Islet precursor cell (in vitro differentiated cells): ENCODE measurements at regions not wholly inside any gene's neighbourhood (a gene's known extent, or its start where the extent isn't known, plus 50 kb on each side); places are given as distances from the start of the nearest gene placed in this dataset.
A peak's percentile ranks its signal among the peaks of the same experiment; 100 is the strongest.
"Not testable (repeated sequence)": the region's sequence is repeated elsewhere in the genome, so short reads cannot be mapped to it uniquely, and the experiment has no call there.

Experiments
- DNase-seq: peaks from one replicate; pipeline ENCODE4 v3.0.0-alpha.2; 2018

DNA sequence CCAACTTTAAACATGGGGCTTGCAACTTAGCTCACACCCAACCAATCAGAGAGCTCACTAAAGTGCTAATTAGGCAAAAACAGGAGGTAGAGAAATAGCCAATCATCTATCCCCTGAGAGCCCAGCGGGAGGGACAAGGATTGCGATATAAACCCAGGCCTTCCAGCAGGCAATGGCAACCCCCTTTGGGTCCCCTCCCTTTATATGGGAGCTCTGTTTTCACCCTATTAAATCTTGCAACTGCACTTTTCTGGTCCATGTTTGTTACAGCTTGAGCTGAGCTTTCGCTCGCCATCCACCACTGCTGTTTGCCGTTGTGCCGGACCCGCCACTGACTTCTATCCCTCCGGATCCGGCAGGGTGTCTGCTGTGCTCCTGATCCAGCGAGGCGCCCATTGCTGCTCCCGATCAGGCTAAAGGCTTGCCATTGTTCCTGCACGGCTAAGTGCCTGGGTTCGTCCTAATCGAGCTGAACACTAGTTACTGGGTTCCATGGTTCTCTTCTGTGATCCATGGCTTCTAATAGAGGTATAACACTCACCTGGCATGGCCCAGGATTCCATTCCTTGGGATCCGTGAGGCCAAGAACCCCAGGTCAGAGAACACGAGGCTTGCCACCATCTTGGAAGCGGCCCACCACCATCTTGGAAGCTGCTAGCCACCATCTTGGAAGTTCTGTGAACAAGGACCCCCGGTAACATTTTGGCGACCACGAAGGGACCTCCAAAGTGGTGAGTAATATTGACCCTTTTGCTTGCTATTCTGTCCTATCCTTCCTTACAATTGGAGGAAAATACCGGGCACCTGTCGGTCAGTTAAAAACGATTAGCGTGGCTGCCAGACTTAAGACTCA lies 161.3 kb upstream of the GCFC2 start:
- DNase-seq = not testable (repeated sequence)

GRCh38 chr2:75870651-75871137 lies 160.0 kb upstream of the GCFC2 start:
- no peak for DNase-seq

DNA sequence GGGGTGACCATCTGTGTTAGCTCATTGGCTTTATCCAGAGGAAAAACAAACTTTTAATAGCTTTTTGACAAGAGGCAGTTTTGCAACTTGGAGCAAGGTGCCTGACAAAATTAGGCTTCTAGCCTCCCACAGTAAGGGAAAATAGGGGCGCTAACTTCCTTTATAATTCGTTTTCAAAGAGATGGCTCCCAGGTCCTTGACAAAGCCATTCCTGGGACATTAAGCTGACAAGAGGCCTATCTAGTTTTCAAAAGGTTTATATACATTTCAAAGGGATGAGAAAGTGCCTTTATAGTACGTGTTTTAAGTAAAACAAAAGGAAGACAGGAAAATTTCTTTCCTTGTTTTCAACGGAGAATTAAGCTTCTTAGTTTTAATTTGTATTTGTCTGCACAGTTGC lies 159.4 kb upstream of the GCFC2 start:
- no peak for DNase-seq

GRCh38 chr2:75865702-75866101 lies 155.0 kb upstream of the GCFC2 start:
- no peak for DNase-seq

DNA sequence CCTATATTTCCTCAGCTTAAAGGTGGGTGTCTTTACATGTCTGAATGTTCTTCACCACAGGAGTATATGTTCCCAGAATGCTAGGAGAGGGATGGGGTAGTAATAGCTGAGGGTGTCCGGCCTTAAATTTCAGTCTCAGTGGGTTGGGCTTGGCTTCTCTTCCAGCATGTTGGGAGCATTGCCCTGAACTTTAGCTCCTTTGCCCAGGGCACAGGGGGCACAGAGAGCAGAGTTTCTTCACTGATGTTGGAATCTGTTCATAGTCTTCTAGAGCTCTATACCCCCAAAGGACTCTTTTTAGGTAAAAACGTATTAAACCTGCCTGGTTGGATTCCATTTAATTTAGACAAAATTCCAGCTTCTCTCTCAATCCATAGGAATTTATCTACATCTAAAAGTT lies 154.4 kb upstream of the GCFC2 start:
- no peak for DNase-seq

DNA sequence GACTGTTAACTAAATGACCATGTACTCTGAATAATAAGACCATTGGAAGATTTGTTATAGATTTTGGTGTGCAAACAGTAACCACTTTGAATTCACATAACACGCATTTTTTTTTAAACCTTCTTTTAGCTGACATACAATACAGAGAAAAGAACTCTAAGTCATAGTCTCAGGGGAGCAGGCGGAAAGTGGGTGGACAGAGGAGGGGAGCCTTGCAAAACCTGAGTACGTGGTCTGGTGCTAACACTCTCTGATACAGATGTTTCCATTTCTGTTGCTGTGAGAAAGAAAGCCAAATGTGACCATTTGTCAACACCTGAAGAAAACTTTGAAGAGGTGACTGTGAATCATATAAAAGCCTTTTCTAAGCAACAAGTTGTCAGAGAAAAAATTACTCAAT lies 151.8 kb upstream of the GCFC2 start:
- DNase-seq = no peak

GRCh38 chr2:75853436-75853835 lies 142.7 kb upstream of the GCFC2 start:
- DNase-seq = no peak

GRCh38 chr2:75852639-75853038 lies 141.9 kb upstream of the GCFC2 start:
- no peak for DNase-seq

GRCh38 chr2:75846683-75847190 lies 136.0 kb upstream of the GCFC2 start:
- DNase-seq = no peak

- no peak for DNase-seq
Observed at GRCh38 chr2:75844651-75845050, 133.9 kb upstream of the GCFC2 start.

DNA sequence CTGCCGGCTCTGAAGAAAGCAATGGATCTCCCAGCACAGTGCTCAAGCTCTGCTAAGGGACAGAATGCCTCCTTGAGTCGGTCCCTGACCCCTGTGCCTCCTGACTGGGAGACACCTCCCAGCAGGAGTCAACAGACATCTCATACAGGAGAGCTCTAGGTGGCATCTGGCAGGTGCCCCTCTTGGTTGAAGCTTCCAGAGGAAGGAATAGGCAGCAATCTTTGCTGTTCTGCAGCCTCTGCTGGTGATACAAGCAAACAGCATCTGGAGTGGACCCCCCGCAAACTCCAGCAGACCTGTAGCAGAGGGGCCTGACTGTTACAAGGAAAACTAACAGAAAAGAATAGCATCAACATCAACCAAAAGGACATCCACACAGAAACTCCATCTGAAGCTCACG lies 123.9 kb upstream of the GCFC2 start:
- DNase-seq = not testable (repeated sequence)

- peak; percentile 61 for DNase-seq
Observed at GRCh38 chr2:75833386-75833785, 122.7 kb upstream of the GCFC2 start.

DNA sequence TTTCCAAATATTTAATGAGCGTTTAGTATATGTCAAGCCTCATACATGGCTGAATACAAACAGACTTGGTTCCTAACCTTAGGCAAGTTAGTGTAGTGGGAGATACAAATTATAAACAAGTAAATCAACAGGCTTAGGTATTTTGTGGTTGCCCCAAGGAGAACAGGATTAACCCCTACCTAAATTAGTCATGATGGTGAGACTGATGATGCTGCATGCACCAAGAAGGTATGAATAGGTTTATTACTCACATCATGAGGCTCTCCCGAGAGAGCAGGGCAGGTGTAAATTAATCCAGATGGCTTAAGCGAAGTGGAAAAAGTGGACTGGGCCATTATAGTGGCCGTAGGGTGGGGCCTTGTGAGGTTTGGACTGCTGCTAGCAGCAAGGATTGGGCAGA lies 118.1 kb upstream of the GCFC2 start:
- DNase-seq = no peak

DNA sequence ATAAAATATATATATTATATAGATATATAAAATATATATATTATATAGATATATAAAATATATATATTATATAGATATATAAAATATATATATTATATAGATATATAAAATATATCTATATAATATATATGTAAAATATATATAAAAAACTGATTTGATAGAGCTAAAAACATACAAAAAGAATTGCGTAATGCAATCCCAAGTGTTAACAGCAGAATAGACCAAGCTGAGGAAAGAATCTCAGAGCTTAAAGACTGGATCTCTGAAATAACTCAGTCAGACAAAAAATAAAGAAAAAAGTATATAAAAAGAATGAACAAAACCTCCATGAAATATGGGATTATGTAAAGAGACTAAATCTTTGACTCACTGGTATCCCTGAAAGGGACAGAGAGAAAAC lies 112.8 kb upstream of the GCFC2 start:
- DNase-seq = not testable (repeated sequence)

DNA sequence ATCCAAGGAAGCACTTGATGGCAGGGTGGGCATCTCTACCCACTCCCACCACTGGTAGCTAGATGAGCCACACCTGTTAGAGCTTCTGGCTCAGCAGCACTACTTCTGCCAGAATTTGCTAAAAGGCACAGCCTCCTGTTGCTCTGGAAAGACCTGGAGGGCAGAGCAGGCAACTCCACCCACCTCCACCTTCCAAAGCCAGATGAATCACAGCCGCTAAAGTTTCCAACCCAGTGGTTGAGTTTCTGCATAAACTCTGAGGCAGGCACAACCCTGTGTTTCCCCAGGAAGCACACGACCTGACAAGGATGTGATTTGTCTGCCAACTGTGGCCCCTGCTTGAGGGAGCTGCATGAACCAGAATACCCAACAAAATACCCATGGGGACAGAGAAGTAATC lies 111.6 kb upstream of the GCFC2 start:
- no peak for DNase-seq

DNA sequence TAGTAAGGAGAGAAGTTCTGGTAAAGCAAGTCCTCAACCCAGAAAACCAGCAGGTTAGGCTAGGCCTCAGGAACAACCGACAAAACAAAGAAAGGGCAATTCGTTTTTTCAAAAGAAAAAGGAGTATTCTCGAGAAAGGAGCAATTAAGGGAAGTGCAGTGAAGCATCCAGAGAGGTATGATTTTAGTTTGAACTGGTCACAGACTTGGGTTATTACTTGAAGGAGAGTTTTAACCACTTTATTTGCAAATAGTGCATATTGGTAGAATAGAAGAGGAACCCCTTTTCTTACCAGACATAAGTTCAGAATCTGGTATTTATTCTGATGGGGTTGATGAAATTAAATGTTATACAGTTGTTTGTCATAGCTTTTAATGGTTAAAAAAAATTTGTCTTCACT lies 110.0 kb upstream of the GCFC2 start:
- no peak for DNase-seq

GRCh38 chr2:75810611-75811330 lies 100.1 kb upstream of the GCFC2 start:
- no peak for DNase-seq

- no peak for DNase-seq
Observed at GRCh38 chr2:75808793-75809535, 98.2 kb upstream of the GCFC2 start.

DNA sequence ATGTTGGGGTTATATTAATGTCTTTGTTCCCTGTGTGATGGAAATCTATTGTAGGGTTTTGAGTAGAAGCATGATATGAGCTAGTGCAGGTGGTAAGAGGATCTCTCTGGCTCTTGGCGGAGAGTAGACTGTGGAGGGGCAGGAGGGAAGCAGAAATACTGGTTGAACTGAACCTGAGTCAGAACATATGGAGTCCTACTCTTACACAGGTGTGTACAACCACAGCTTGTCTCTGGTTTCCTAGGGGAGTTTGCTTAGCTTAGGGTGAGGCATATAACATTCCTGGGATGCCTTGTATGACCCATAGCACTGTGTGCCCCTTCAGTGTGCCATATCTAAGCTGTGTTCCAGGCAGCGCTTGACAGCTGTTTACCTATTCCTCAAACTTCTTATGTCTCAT lies 97.3 kb upstream of the GCFC2 start:
- DNase-seq = no peak

DNA sequence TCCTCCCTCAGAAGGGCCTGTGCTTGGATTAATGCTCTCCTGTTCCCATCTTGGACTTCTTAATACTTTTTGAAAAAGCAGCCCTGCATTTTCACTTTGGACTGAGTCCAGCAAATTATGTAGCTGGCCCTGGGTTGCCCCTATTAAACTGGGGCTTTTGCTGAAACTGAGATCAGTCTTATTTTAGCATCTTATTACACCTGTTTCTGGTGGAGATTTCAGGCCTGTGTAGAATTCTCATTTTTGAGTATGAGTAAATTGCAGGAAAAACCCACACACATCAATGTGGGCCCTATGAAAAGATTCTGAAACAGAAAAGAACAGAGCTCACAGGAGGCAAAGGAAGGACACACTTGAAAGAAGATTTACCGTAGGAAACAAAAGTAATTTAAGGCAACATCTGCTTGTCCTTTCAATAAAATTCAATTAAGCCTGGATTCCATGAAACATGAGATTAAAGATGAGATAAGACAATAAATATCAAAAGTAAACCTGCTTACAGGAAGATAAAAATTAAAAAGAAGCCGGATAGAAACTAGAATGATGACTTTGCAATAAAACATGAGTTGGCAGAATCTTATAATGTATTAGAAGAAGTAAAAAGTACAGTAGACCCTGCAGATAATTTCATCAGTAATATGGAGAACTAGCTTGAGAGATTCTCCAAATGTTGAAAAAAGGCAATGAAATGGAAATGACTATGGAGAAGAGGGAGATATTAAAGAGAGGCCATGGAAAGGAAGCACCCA lies 90.7 kb upstream of the GCFC2 start:
- DNase-seq = no peak

DNA sequence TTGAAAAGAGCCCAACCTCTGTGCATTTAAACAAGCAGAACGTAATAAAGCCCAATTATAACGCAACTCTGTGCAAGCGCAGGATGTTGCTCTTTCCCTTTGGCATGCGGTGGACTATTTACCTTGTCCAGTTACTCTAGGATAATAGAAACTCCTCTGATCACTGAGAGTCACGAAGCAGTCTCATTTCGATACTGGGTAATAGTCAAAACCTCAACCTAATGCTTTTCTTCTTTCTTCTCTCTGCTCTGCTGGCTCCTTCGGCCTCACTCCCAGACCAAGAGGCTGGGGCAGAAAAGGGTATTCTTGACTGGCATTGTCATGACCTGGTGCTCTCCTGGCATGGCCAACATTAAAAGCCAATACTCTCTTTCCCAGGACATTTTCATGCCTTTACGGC lies 89.7 kb upstream of the GCFC2 start:
- DNase-seq = no peak

DNA sequence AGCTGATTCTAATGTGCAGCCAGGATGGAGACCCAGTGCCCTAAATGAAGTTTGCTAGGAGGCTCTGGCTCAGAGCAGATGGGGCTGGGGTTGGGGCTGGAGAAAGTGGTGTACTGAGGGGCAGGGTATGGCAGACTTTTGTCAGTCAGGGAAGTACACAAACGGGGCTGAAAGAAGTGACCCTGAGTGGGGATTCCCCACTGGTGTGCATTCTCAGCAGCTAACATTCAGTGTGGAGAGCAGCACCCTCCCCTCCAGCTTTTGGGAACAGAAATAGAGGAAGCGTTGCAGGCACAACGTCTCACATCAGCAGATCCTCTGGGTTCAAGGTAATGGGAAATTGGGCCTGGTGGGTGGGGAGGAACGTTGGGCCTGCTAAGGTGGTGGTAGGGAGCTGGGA lies 89.1 kb upstream of the GCFC2 start:
- no peak for DNase-seq

DNA sequence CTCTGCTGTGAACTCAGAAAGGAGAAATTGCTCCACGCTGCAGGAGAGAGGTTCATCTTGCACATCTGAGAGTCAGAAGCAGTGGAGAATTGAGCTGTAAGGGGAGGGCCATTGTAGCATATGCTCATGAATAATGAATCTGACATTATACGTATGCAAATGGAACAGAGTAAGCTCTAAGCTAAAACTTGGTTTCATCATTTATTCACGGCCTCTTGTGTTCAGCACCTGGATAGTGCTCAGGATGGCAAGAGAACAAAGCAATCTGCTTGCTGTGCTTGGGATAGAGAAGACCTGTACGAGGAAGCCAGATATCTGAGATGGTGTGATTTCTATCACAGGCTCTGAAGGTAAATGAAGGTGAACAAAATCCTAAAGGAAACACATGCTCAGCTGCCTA lies 87.9 kb upstream of the GCFC2 start:
- no peak for DNase-seq
